ENCODE measurements at regions not wholly inside any gene's neighbourhood (a gene's known extent, or its start where the extent isn't known, plus 50 kb on each side); places are given as distances from the start of the nearest gene placed in this dataset.

- peaks cover 26% of the 10 kb centered on the region; the same call in 1 of the 2 replicates for H3K9me3 ChIP-seq (ENCODE audit: low read length)
- no peaks in the 10 kb centered on the region for H3K27me3 ChIP-seq (ENCODE audit: low read length)
- H3K4me3 ChIP-seq (ENCODE audit: low read length), result no peak overlapping the region
- no peak overlapping the region for H3K27ac ChIP-seq (ENCODE audit: low read length)
- no peak for DNase-seq
- no TSS peak for BruUV-seq (replicated peaks)
- no peaks in the 10 kb centered on the region for H3K79me2 ChIP-seq (ENCODE audit: low read length)
- ChIA-PET POLR2A (ENCODE audit: unreplicated experiment) (no interaction called here), CTCF (no interaction called here)
- no peaks in the 10 kb centered on the region for H3F3A ChIP-seq (ENCODE audit: low read length, unreplicated experiment)
- H3K4me2 ChIP-seq (ENCODE audit: low read length), result no peak overlapping the region
- H3K4me1 ChIP-seq (ENCODE audit: insufficient read depth, low read length), result no peaks in the 10 kb centered on the region
- no peak overlapping the region for H2AFZ ChIP-seq (ENCODE audit: low read length)
- no peak for ATAC-seq
- no peaks in the 10 kb centered on the region for H4K20me1 ChIP-seq (ENCODE audit: low read length)
- no peak overlapping the region for H3K9ac ChIP-seq (ENCODE audit: low read length)
- TF ChIP-seq EZH2 (IDR thresholded peaks at IDR 0.05; ENCODE audit: low read length, unreplicated experiment) (no peak), EZH2phosphoT487 (IDR thresholded peaks at IDR 0.05; ENCODE audit: borderline replicate concordance, low read length) (no peak), CTCF (conservative IDR thresholded peaks at IDR 0.05; ENCODE audit: low read depth, low read length) (no peak)
- H3K9me2 ChIP-seq (replicated peaks; ENCODE audit: low read length), result no peaks in the 10 kb centered on the region
- intact Hi-C loops (cut with micrococcal nuclease), result no loop called here
- H3K36me3 ChIP-seq (ENCODE audit: low read depth, low read length), result no peaks in the 10 kb centered on the region
Measured at GRCh38 chr20:39862470-39862891, 826.6 kb downstream of the MAFB start.

GRCh38 chr20:39861381-39861780 lies 827.7 kb downstream of the MAFB start:
- Histone ChIP-seq H3F3A (ENCODE audit: low read length, unreplicated experiment) (no peaks in the 10 kb centered on the region), H3K9me2 (replicated peaks; ENCODE audit: low read length) (no peaks in the 10 kb centered on the region), H3K9me3 (ENCODE audit: low read length) (peaks cover 26% of the 10 kb centered on the region; the same call in 1 of the 2 replicates), H3K79me2 (ENCODE audit: low read length) (no peaks in the 10 kb centered on the region), H3K4me3 (ENCODE audit: low read length) (no peak overlapping the region), H3K9ac (ENCODE audit: low read length) (no peak overlapping the region), H3K36me3 (ENCODE audit: low read depth, low read length) (no peaks in the 10 kb centered on the region), H4K20me1 (ENCODE audit: low read length) (no peaks in the 10 kb centered on the region), H3K4me2 (ENCODE audit: low read length) (no peak overlapping the region), H3K27ac (ENCODE audit: low read length) (no peak overlapping the region), H3K27me3 (ENCODE audit: low read length) (no peaks in the 10 kb centered on the region), H3K4me1 (ENCODE audit: insufficient read depth, low read length) (no peaks in the 10 kb centered on the region), H2AFZ (ENCODE audit: low read length) (no peak overlapping the region)
- no TSS peak for BruUV-seq (replicated peaks)
- CTCF ChIA-PET, result no interaction called here
- TF ChIP-seq CTCF (conservative IDR thresholded peaks at IDR 0.05; ENCODE audit: low read depth, low read length), result no peak
- no peak for TF ChIP-seq EZH2phosphoT487 (IDR thresholded peaks at IDR 0.05; ENCODE audit: borderline replicate concordance, low read length)
- TF ChIP-seq EZH2 (IDR thresholded peaks at IDR 0.05; ENCODE audit: low read length, unreplicated experiment), result no peak
- POLR2A ChIA-PET (ENCODE audit: unreplicated experiment), result no interaction called here
- intact Hi-C loops (cut with micrococcal nuclease), result no loop called here
- ATAC-seq, result no peak
- no peak for DNase-seq

- Histone ChIP-seq H3K9ac (ENCODE audit: low read length) (no peak overlapping the region), H3K4me1 (ENCODE audit: insufficient read depth, low read length) (no peaks in the 10 kb centered on the region), H3K27ac (ENCODE audit: low read length) (no peak overlapping the region), H3F3A (ENCODE audit: low read length, unreplicated experiment) (no peaks in the 10 kb centered on the region), H3K27me3 (ENCODE audit: low read length) (no peaks in the 10 kb centered on the region), H3K4me3 (ENCODE audit: low read length) (no peak overlapping the region), H2AFZ (ENCODE audit: low read length) (no peak overlapping the region), H3K4me2 (ENCODE audit: low read length) (no peak overlapping the region), H3K79me2 (ENCODE audit: low read length) (no peaks in the 10 kb centered on the region), H3K36me3 (ENCODE audit: low read depth, low read length) (no peaks in the 10 kb centered on the region), H3K9me2 (replicated peaks; ENCODE audit: low read length) (no peaks in the 10 kb centered on the region), H4K20me1 (ENCODE audit: low read length) (no peaks in the 10 kb centered on the region), H3K9me3 (ENCODE audit: low read length) (peaks cover 19% of the 10 kb centered on the region; the same call in 1 of the 2 replicates)
- TF ChIP-seq EZH2 (IDR thresholded peaks at IDR 0.05; ENCODE audit: low read length, unreplicated experiment) (no peak), CTCF (conservative IDR thresholded peaks at IDR 0.05; ENCODE audit: low read depth, low read length) (no peak), EZH2phosphoT487 (IDR thresholded peaks at IDR 0.05; ENCODE audit: borderline replicate concordance, low read length) (no peak)
- POLR2A ChIA-PET (ENCODE audit: unreplicated experiment), result no interaction called here
- no TSS peak for BruUV-seq (replicated peaks)
- CTCF ChIA-PET, result no interaction called here
- no peak for ATAC-seq
- intact Hi-C loops (cut with micrococcal nuclease), result no loop called here
- DNase-seq, result no peak
Measured at GRCh38 chr20:39857835-39858234, 831.2 kb downstream of the MAFB start.
